ENCODE measurements at regions not wholly inside any gene's neighbourhood (a gene's known extent, or its start where the extent isn't known, plus 50 kb on each side); places are given as distances from the start of the nearest gene placed in this dataset.

DNA sequence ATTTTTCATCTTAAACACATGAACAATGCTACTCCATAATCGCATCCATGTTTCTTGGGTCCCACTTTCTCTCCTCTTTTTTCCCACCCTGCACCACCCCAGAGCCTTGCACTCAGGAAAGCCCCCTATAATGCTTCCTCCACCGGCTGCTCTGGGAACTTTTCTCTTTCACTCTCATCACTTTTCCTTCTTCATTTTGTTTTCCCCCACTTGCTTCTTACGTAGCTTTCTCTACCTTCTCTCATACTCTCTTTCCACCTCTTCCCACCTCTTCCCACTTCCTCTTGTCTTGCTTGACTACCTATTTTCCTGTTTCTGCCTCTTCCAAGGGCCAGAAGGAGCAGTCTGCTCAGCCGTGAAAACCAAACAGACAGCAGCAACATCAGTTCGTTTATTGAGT is 229.5 kb upstream of the RHOBTB1 start:
- Histone ChIP-seq H3K4me3 (ENCODE audit: low read depth, low read length) (no peak overlapping the region), H3K27ac (no peak overlapping the region), H3K27me3 (replicated peaks) (no peaks in the 10 kb centered on the region), H3K36me3 (replicated peaks) (no peaks in the 10 kb centered on the region)
- DNase-seq: no peak
- TF ChIP-seq, protein P1, sequence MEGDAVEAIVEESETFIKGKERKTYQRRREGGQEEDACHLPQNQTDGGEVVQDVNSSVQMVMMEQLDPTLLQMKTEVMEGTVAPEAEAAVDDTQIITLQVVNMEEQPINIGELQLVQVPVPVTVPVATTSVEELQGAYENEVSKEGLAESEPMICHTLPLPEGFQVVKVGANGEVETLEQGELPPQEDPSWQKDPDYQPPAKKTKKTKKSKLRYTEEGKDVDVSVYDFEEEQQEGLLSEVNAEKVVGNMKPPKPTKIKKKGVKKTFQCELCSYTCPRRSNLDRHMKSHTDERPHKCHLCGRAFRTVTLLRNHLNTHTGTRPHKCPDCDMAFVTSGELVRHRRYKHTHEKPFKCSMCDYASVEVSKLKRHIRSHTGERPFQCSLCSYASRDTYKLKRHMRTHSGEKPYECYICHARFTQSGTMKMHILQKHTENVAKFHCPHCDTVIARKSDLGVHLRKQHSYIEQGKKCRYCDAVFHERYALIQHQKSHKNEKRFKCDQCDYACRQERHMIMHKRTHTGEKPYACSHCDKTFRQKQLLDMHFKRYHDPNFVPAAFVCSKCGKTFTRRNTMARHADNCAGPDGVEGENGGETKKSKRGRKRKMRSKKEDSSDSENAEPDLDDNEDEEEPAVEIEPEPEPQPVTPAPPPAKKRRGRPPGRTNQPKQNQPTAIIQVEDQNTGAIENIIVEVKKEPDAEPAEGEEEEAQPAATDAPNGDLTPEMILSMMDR (IDR thresholded peaks at IDR 0.05; ENCODE audit: low read depth, low read length, missing control alignments): no peak
- in situ Hi-C loops (cut with HindIII; ENCODE audit: low pct_ligation_motif_present, low sequenced_read_pairs): no loop called here

DNA sequence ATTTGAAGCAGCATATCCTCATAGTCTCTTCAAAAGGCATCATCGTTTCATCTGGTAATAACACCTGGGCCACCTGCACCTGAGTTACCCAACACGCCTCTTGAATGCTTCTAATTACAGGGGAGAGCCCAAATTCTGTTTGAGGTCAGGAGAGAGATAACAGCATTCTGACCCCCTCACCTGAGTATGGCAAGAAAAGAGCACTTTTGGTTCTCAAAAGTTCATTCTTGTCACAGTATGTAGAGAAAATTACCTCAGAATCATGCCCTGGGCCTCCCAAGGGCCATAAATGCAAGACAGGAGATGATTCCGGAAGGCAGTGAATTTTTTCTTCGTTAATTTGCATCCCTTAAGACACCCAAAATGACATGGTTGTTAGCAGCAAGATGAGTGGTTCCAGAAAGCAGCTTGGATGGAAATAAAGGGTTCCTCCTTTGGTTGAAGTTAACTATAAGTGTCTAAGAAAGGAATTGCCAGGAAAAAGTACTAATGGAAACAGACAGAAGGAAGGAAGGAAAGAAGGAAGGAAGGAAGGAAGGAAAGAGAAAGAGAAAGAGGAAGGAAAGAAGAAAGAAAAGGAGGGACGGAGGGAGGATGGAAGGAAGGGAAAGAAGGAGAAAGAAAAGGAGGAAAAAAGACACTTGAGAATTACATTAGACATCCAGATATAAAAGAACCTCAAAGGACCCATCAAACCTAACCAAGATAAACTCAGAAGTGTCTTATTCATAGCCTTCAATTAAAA is 228.4 kb upstream of the RHOBTB1 start:
- no peaks in the 10 kb centered on the region for H3K36me3 ChIP-seq (replicated peaks)
- H3K27me3 ChIP-seq (replicated peaks): no peaks in the 10 kb centered on the region
- DNase-seq: no peak
- H3K27ac ChIP-seq: no peak overlapping the region
- H3K4me3 ChIP-seq (ENCODE audit: low read depth, low read length): no peak overlapping the region
- TF ChIP-seq, protein P1 (IDR thresholded peaks at IDR 0.05; ENCODE audit: low read depth, low read length, missing control alignments): no peak
- in situ Hi-C loops (cut with HindIII; ENCODE audit: low pct_ligation_motif_present, low sequenced_read_pairs): no loop called here

DNA sequence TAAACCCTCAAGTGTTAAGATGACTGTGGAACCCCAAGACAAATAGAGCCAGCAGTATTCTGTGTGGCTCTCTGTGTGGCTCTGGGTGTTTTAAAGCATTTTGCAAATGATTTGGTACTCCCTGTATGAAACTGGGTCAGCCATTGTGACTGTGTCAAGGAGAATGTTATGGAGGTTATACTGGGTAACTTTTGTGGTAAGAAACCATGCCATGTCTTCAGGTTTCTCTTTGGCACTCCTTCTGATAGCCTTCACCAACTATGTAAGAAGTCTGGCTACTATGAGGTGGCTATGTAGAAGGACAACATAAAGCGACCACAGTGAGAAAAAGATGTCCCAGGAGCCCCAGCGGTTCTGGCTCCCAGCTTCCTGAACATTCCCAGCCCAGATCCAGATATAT is 226.6 kb upstream of the RHOBTB1 start:
- Histone ChIP-seq H3K27me3 (replicated peaks) (no peaks in the 10 kb centered on the region), H3K36me3 (replicated peaks) (no peaks in the 10 kb centered on the region), H3K4me3 (ENCODE audit: low read depth, low read length) (no peak overlapping the region), H3K27ac (no peak overlapping the region)
- DNase-seq: no peak
- in situ Hi-C loops (cut with HindIII; ENCODE audit: low pct_ligation_motif_present, low sequenced_read_pairs): no loop called here
- TF ChIP-seq, protein P1 (IDR thresholded peaks at IDR 0.05; ENCODE audit: low read depth, low read length, missing control alignments): no peak

DNA sequence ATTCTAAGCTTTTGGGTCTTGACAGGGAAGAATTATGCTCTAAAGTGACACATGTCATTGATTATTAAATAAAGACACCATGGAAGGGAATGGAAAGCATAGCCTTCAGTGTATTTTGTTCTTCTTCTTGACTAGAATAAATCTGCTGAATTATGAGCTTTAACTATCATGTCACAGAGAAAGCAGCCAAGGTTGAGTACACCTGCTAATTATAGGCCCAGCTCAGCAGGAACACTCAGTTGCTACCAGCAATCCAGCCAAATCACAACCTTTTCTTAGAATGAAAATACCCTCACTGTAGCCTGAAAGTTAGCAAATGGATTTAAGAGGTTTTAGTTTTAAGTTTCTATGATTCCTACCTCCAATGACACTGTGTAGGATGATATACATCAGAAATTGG is 225.3 kb upstream of the RHOBTB1 start:
- in situ Hi-C loops (cut with HindIII; ENCODE audit: low pct_ligation_motif_present, low sequenced_read_pairs): no loop called here
- no peak for DNase-seq
- no peaks in the 10 kb centered on the region for H3K27me3 ChIP-seq (replicated peaks)
- H3K4me3 ChIP-seq (ENCODE audit: low read depth, low read length): no peak overlapping the region
- no peaks in the 10 kb centered on the region for H3K36me3 ChIP-seq (replicated peaks)
- TF ChIP-seq, protein P1 (IDR thresholded peaks at IDR 0.05; ENCODE audit: low read depth, low read length, missing control alignments): no peak
- H3K27ac ChIP-seq: no peak overlapping the region

DNA sequence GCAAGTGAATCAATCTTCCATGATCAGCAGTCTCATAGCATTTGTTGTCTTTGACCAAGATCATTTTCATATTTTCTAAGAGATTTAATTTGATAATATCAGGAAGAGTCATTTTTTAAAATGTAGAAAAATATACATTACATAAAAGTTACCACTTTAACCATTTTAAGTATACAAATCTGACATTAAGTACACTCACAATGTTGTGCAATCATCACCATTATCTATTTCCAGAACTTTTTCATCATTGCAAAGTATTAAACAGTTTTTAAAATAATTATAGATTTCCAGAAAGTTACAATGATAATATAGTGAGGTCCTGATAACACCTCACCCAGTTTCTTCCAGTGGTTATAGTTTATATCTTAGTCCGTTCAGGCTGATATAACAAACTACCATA is 222.5 kb upstream of the RHOBTB1 start:
- in situ Hi-C loops (cut with HindIII; ENCODE audit: low pct_ligation_motif_present, low sequenced_read_pairs): no loop called here
- DNase-seq: no peak
- Histone ChIP-seq H3K4me3 (ENCODE audit: low read depth, low read length) (no peak overlapping the region), H3K27me3 (replicated peaks) (no peaks in the 10 kb centered on the region), H3K36me3 (replicated peaks) (no peaks in the 10 kb centered on the region), H3K27ac (no peak overlapping the region)
- TF ChIP-seq, protein P1 (IDR thresholded peaks at IDR 0.05; ENCODE audit: low read depth, low read length, missing control alignments): no peak

DNA sequence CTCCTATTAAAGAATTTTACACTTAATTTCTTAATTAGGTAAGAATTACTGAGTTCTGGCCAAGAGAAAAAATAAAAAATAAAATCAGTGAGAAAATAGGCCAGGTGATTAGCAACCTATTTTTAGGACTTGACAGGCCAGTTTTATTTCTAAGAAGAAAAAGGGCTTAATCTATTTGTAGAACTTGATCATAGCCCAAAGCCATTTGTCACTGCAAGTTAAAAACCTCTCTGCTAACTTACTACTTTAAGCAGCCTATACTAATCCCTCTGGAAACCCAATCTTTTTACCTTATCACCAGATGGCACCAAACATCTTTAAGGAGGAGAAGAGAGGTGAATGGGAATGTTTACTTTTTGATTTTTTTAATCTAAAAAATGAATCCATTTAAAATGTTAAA is 222.1 kb upstream of the RHOBTB1 start:
- no peak for DNase-seq
- in situ Hi-C loops (cut with HindIII; ENCODE audit: low pct_ligation_motif_present, low sequenced_read_pairs): no loop called here
- H3K4me3 ChIP-seq (ENCODE audit: low read depth, low read length): no peak overlapping the region
- TF ChIP-seq, protein P1 (IDR thresholded peaks at IDR 0.05; ENCODE audit: low read depth, low read length, missing control alignments): no peak
- H3K27me3 ChIP-seq (replicated peaks): no peaks in the 10 kb centered on the region
- H3K27ac ChIP-seq: no peak overlapping the region
- no peaks in the 10 kb centered on the region for H3K36me3 ChIP-seq (replicated peaks)
